ENCODE measurements at regions not wholly inside any gene's neighbourhood (a gene's known extent, or its start where the extent isn't known, plus 50 kb on each side); places are given as distances from the start of the nearest gene placed in this dataset.
A peak's percentile ranks its signal among the peaks of the same experiment; 100 is the strongest.
"Not testable (repeated sequence)": the region's sequence is repeated elsewhere in the genome, so short reads cannot be mapped to it uniquely, and the experiment has no call there.

- no peak for DNase-seq
Observed at GRCh38 chr19:28332886-28333285, 880.1 kb downstream of the UQCRFS1 start.

DNA sequence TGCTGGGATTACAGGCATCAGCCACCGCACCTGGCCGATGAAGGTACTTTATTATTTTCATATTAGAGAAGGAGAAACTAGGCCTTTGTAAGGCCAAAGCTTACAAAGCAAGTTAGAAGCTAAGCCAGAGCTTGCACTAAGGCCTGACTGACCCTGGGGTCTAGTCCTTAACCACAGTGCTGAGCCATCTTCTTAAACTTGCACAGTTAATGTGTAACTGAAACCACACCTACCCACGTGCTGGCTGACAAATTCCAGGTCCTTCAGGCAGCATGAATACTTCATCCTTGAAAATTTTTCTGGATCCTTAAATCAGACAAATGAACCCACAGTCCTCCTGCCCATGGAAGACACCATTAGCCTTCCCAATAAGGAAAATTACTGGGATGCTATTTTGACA, 880.6 kb downstream of the UQCRFS1 start:
- DNase-seq, result no peak

DNA sequence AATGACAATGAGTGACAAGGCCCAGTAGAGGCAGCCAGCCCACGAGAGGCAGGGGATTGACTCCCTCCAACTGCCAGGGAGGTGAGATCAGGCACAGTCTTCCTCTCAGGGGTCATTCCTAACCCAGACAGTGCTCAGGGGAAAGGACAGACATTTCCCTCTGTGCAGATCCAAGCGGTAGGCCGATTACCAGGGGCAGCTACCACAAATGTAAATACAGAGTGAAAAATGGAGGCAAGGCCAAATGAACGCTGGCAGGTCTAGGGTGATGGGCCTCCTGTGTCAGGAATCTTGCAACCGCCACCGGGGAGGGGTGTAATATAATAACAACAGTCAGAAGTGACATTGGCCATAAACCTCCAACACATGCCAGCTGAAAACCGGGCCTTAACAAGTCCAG, 881.4 kb downstream of the UQCRFS1 start:
- DNase-seq, result no peak

GRCh38 chr19:28330831-28331230, 882.1 kb downstream of the UQCRFS1 start:
- peak in 1 of 2 experiments; percentile 29 for DNase-seq

GRCh38 chr19:28329429-28329828, 883.5 kb downstream of the UQCRFS1 start:
- no peak for DNase-seq

GRCh38 chr19:28327905-28328304, 885.0 kb downstream of the UQCRFS1 start:
- no peak for DNase-seq

DNA sequence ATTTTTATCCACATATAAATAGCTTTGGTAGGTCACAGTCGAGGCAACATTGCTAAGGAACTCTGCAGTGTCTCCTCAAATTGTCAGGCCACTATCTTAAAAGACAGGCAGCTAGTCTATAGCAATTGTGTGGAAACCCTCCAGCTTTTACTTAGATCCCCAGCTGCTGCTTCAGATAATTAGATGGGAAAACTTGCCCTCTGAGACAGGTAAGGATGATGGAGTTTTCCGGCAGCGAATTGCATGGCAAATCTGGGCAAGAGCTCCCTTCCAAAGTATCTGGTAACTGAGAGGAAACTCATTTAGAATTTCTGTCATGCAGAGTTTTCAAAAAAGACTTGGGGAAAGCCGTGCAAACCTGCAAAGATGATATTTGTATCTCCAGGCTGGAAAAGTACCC, 886.2 kb downstream of the UQCRFS1 start:
- no peak for DNase-seq

- DNase-seq, result no peak
Observed at GRCh38 chr19:28324275-28325060, 888.5 kb downstream of the UQCRFS1 start.

- no peak for DNase-seq
Observed at GRCh38 chr19:28322945-28323344, 890.0 kb downstream of the UQCRFS1 start.

- DNase-seq, result no peak
Observed at GRCh38 chr19:28322491-28322890, 890.5 kb downstream of the UQCRFS1 start.

DNA sequence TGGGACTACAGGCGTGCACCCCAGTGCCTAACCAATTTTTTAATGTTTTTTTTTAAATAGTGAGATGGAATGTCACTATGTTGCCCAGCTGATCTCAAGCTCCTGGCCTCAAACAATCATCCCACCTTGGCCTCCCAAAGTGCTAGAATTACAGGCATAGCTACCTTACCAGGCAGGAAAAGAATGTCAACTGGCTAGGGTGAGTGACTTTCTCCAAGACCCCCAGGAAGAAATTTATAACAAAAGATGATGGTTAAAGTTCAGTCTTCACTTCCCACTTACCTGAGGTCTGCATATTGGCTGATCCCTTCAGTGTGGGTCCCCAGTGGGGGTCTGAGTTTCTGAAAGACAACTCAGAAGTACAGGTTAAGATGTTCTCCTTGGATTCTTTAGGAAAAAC, 893.0 kb downstream of the UQCRFS1 start:
- no peak for DNase-seq

DNA sequence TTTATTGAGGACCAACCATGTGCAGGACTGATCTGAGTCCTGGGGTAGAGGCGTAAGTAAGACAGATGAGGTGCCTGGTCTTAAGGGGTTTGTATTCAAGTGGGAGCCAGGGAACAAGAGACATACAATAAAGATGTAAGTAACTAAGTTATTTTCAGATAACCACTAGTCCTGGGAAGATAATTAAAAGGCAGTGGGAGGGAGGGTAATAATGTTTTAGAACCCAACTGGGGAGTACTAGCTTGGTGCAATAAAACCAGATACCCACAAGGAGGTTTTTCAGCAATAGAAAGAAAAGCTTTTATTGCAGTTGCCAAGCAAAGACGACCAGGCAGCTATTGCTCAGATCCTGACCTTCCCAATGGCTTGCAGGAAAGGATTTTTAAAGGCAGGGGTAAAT, 893.7 kb downstream of the UQCRFS1 start:
- no peak for DNase-seq

DNA sequence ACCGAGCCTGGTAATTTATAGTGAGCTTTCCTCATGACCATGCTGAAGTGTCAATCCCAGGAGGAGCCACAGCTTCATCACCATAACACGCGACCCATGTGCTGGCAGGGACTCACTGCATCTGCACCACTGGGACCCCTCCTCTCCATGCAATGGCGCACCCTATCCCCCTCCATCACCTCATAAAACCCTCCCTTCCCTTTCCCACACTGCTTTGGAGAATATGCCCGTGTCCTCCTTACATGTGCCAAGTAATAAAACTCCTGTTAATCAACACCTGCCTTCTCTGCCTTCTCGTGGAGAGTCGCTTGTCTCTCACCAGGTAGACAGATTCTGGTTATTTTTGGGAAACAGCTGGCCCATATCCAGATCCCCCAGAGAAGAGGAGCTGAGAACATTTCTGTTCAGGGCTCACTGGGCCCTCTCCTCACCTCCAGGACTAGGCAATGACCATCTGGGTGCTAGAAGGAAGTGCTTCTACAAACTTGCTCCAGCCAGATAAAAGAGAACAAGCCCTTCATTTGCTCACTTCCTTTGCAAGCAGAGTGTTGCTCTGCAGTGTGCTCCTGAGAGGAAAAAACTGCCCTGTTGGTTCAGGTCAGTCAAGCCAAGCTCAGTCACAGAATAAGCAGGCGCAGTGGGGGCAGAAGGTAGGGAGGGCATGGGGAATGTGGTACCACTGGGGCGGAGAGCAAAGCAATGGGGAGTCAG, 894.3 kb downstream of the UQCRFS1 start:
- no peak for DNase-seq

DNA sequence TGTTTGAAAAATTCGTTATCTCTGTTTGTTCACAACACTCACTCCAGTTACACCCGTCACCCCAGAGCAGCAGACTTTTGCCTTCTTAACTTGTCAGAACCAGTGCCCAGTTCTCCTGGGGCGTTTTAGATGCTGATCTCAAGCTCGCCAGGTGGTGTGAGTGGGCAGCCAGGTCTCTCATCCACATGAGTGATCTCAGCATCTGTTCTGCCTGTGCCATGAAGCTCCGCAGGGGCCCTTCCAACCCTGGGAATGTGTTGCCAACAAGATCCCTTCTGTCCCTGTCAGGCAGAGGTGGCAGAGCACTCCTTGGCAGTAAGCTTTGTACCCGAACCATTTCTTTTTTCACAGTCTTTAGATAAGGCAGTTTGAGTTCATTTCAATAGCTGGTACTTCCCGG, 896.5 kb downstream of the UQCRFS1 start:
- no peak for DNase-seq

- no peak for DNase-seq
Observed at GRCh38 chr19:28314756-28315155, 898.2 kb downstream of the UQCRFS1 start.

GRCh38 chr19:28314287-28314686, 898.7 kb downstream of the UQCRFS1 start:
- no peak for DNase-seq

- DNase-seq, result no peak
Observed at GRCh38 chr19:28313633-28314032, 899.3 kb downstream of the UQCRFS1 start.

DNA sequence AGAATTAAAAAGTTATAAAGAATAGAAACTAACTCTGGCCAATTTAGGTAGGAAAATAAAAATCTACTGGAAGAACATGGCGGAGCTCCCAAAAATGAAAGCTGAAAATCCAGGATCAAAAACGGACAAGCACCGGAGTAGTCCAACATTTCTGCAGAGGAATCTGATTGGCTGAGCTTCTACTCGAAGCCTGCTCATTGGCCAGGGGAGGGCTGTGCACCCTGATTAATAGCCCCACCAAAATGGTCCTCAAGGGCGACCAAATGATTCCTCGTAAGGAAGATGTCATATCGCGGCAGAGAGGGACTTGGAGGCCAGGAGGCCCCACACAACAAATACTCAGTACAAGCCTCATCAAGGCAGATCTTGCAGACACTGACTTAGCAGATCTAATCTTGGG, 900.7 kb downstream of the UQCRFS1 start:
- DNase-seq, result no peak

- DNase-seq, result not testable (repeated sequence)
Observed at GRCh38 chr19:28310829-28311228, 902.1 kb downstream of the UQCRFS1 start.

DNA sequence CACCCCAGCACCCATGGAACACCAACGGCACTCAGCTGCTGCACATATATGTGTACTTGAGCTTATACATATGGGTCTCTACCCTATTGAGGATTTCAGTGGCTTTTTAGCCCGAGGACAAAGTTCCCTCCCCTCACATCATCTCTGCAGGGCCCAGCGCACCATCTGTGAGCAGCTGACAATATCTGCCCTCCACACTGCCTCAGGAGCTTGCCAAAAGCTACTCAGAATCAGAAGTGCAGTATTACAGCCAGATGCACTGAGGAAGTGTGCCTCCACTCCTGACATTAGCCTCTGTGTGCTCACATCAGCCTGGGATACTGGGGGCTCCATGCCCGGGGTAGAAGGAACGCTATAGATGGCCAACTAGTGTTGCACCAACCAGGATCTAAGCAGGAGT, 903.9 kb downstream of the UQCRFS1 start:
- no peak for DNase-seq

DNA sequence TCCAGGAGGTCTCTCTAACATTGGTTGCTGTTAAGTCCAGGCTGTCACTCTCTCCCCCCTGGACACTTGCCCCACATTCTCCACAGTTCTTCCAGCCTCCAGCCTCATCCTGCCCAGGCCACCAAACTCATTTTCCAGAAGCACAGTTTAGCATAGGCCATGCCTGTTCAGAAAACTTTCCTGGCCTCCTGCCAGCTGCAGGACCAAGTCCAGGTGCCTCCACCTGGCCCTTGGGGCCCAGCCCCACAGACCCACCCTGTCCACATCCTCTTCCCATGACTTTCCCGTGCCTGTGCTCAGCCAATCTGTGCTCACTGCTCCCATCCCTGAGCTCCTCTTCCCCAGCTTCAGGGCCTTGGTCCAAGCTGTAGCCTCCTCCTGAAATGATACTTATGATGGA, 905.0 kb downstream of the UQCRFS1 start:
- no peak for DNase-seq

DNA sequence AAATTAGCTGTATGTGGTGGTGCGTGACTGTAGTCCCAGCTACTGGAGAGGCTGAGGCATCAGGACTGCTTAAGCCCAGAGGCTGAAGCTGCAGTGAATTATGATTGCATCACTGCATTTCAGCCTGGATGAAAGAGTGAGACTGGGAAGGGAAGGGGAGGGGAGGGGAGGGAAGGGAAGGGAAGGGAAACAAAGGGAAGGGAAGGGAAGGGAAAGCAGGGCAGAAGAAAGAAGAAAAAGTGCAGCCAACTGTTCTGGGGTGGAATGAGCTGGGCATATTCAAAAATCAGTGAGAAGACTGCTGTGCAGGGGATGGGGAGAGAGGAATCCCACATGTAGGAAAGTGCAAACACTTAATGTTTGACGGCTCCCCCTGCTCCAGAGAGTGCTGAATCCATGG, 905.5 kb downstream of the UQCRFS1 start:
- no peak for DNase-seq

DNA sequence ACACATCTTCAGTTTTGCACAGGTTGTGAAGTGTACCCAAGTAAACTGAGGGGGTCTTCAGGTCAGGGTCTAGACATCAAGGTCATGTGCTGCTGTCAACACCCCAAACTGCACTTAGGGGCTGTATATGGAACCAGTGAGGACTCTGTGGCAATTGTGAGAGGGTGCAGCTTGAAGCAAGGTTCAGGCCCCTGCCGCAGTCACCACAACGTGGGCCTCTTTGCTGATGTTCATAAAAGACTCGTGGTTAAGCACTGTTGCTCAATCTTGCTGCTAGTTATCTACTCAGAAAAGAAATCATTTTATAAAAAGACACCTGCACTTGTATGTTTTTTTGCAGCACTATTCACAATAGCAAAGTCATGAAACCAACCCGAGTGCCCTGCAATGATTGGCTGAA, 907.4 kb downstream of the UQCRFS1 start:
- no peak for DNase-seq

- no peak for DNase-seq
Observed at GRCh38 chr19:28303502-28303901, 909.4 kb downstream of the UQCRFS1 start.

DNA sequence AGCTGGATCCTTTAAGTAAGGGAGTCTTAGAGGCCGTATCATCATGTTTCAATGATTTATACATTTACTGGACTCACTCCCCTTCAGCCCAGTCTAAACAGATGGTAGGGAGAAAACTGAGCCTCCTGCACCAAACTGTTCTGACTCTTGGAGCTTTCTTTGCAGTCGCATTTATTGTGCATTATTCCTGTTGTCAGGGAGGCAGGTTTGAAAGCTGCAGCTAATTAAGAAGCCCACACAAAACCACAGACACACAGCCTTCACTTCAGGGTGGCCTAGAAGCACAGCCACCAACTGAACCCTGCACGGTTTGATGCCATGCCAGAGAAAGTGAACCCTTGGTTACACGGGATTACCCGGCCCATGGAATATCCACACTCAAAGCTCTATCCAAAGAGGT, 911.0 kb downstream of the UQCRFS1 start:
- DNase-seq, result no peak
